ENCODE measurements at regions not wholly inside any gene's neighbourhood (a gene's known extent, or its start where the extent isn't known, plus 50 kb on each side); places are given as distances from the start of the nearest gene placed in this dataset.

DNA sequence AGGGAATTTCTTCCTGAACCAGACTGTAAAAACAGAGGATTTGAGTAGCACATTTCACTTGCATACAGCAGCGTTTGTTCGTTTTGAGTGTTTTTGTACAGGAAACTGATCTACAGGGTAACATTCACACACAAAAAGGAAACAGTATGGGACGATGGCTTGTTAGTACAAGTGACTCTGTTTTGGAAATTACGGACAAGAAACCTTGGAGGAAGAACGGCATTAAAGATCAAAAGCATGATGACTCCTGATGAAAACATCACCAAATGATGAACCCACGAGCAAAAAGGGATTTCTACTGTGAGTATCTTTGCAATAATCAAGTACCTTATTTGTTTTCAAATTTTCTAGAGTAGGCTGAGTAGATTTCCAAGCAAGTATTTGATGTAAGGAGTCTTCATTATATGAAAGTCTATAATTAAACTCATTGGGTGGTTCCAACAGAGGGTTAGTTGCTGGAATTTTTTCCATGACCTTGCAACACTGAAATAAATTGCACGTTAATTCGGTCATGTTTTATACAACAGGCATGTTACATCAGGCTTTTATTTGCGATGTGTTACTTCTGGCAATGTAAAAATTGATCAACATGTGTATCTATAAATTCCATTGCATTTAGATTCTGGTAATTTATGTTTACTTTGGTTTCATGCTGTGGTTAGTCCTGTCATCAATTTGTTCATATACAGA, 76.7 kb upstream of the KCNK2 start:
- no peak for TF ChIP-seq CTCF (IDR thresholded peaks at IDR 0.05; ENCODE audit: low read depth, low read length)
- TF ChIP-seq POLR2A (IDR thresholded peaks at IDR 0.05; ENCODE audit: extremely low read depth, insufficient read length), result no peak
